ENCODE measurements at regions not wholly inside any gene's neighbourhood (a gene's known extent, or its start where the extent isn't known, plus 50 kb on each side); places are given as distances from the start of the nearest gene placed in this dataset.
"Not testable (repeated sequence)": the region's sequence is repeated elsewhere in the genome, so short reads cannot be mapped to it uniquely, and the experiment has no call there.

DNA sequence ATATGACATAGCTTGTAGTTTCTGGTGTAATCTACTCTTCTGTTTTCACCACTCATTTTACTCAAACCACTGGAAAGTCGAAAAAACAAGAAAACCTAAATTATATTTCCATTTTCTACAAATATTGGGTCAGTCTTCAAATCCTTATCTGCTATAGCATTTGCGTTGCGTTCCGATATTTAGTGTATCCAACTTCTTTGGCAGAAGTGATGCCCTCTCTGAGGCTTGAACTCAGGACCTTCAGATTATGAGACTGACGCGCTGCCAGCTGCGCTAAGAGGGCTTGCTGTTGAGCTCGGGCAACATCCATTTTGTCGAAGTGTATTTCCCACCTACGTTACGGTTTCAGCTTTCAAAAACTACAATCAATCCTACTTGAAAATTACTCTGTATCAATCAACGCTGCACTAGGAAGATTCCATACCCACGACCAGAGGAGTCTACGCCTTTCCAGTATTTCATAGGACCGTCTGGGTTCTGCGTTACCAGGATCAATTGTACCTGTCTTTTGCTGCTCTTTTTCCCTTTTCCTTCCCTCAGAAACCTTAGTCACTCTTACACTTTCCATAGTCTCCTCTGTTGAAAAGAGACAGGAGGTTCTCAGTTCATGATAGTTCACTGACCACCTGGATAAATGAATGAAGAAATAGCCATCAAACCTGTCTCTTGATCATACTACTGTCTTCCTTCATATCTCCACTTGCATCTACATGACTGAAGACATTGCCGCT is 140.5 kb upstream of the ZNF322 start:
- DNase-seq = not testable (repeated sequence)

DNA sequence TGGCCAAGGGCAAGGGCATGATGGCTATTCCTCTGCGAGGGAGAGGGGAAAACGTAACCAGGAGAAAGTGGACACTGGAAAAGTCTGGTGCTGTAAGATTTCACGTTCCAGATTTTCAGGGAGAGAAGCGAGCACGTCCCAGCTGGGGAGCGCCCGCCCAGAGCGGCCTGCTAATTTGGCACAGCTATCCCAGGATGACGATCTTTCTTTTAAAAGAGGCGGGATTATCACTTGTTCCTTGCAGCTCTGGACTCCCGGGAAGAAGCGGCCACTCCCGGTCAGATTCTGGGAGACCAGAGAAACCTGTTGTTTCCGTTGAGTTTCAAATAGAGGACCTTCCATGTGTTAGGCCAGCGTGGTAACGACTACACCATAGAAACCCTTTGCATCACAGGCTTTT is 144.2 kb upstream of the ZNF322 start:
- not testable (repeated sequence) for DNase-seq

DNA sequence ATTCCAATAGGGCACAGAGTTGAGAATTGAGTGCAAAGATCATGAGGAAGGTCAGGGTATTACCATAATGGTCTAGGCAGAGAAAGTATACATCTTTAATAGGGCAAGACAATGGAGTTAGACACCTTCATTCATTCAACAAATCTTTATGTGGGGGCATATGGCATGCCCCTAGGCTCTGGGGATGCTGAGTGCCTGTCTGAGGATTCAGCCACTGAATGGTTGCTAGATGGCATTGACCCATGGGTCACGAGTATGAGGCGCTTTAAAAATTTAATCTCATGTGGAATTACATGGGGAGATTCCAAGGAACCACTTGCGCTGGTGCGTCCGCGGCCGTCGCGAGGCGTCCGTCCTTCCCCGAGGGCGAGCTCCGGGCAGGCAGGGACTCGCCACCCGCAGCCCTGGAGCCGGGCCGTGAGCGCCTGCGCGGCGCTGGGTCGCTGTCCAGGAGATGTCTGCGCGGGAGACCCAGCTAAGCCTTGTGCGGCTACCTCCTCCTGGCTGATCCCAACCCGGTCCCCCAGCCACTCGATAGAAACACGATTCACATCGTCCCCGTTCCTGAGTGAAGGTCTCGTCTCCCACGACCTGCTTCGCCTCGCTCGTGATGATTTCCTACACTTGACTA is 152.1 kb upstream of the ZNF322 start:
- not testable (repeated sequence) for DNase-seq

DNA sequence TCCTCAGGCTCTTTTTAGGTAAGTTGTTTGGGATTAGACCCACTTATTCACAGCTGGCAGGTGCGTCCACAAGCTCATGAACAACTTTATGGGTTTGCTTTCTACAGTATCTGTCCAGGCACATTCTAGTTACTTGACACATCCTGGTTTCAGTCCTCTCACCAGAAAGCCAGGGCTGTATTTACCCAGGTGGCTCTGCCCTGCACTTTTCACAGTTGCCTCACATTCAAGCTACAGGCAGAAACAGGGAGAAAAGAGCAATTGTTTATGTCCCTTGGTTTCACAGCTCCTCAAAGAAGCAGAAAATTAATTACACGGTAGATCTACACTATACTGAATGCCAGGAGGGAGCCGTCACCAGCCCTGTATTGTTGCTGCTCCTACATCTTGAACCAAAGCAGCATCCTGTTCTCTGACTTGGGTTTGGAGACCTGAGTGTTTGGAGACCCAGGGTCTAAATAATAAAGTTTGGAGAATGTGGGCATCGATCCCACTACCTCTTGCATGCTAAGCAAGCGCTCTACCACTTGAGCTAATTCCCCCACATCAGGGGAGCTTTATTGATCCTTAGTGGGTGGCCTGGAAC is 159.2 kb upstream of the ZNF322 start:
- DNase-seq = not testable (repeated sequence)

DNA sequence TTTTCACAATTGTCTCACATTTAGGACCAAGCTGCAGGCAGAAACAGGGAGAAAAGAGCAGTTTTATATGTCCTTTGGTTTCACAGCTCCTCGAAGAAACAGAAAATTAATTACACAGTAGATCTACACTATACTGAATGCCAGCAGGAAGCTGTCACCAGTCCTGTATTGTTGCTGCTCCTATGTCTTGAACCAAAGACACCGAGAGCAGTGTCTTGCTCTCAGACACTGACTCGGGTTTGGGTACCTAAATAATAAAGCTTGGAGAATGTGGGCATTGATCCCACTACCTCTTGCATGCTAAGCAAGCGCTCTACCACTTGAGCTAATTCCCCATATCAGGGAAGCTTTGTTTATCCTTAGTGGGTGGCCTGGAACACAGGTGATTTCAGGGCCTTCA is 168.4 kb upstream of the ZNF322 start:
- not testable (repeated sequence) for DNase-seq

DNA sequence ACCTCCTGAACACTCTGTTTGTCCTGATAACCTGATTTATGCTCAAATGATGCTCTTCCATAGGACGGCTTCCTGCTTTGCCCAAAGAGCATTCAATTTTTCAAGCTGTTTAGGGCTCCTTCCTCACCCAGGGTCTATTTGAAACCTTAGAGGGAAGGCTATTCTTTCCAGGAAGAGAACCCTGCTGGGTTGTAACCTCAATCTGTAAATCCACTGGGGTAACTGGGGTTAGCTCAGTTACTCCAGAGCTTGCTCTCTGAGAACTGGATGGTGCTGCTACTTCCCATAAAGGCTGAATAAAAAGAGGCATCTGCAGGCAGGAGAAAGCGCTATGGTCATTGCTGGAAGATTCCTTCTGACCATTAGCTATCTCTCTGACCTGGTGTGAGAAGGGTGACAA is 169.9 kb upstream of the ZNF322 start:
- not testable (repeated sequence) for DNase-seq

DNA sequence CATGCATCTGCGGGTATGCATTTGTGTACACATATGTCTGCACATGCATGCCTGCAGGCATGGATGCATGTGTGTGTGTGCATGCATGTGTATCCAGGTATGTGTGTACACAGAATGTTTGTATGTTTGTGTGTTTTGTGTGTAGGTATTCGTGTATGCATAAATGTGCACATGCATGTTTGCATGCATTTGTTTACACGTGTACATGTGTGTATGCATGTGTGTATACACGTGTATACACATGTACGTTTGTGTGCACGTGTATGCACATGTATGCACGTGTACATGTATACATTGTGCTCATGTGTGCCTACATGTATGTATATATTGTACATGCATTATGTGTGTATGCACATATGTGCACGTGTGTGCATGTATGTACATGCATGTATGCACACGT is 171.4 kb upstream of the ZNF322 start:
- DNase-seq = not testable (repeated sequence)

DNA sequence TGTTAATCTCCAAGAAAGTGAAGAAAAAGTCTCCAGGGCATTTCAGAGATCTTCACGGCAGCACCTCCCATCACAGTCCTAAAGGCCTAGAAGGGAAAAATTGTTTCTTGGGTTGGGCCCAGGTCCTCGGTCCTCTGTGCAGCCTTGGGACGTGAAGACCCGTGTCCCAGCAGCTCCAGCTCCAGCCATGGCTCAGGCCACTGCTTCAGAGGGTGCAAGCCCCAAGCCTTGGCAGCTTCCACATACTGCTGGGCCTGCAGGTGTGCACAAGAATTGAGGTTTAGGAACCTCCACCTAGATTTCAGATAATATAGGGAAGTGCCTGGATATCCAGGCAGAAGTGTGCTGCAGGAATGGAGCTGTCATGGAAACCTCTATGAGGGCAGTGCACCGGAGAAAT is 176.2 kb upstream of the ZNF322 start:
- DNase-seq = not testable (repeated sequence)

DNA sequence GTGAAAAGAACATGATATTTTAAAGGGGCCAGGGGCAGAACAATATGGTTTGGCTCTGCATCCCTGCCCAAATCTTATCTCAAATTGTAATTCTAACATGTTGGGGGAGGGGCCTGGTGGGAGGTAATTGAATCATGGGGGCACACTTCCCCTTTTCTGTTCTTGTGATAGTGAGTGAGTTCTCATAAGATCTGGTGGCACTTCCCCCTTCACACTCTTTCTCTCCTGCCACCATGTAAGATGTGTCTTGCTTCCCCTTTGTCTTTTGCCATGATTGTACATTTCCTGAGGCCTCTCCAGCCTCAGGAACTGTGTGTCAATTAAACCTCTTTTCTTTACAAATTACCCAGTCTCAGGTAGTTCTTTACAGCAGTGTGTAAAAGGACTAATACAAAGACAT is 177.1 kb upstream of the ZNF322 start:
- DNase-seq = not testable (repeated sequence)

DNA sequence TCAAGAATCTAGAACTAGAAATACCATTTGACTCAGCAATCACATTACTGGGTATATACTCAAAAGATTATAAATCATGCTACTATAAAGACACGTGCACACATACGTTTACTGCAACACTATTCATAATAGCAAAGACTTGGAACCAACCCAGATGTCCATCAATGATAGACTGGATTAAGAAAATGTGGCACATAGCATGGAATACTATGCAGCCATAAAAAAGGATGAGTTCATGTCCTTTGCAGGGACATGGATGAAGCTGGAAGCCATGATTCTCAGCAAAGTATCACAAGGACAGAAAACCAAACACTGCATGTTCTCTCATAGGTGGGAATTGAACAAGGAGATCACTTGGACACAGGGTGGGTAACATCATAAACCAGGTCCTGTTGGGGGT is 185.3 kb upstream of the ZNF322 start:
- not testable (repeated sequence) for DNase-seq

DNA sequence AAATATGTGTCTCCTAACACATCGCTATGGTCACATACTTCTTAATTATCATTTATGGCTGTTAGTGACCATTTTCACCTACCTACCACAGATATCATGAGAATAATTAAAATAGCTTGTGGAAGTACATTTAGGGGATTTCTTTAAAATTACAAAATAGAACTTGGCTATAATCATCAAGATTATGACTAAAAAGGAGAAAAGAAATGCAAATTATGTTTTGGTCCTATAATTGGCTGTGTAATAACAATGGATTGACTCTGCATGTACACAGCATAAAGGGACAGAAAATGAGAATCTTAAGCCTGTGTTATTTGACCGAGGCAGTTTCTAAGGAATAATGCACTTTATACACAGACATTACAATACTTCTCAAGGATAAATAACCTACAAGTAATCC is 197.7 kb upstream of the ZNF322 start:
- DNase-seq = not testable (repeated sequence)

DNA sequence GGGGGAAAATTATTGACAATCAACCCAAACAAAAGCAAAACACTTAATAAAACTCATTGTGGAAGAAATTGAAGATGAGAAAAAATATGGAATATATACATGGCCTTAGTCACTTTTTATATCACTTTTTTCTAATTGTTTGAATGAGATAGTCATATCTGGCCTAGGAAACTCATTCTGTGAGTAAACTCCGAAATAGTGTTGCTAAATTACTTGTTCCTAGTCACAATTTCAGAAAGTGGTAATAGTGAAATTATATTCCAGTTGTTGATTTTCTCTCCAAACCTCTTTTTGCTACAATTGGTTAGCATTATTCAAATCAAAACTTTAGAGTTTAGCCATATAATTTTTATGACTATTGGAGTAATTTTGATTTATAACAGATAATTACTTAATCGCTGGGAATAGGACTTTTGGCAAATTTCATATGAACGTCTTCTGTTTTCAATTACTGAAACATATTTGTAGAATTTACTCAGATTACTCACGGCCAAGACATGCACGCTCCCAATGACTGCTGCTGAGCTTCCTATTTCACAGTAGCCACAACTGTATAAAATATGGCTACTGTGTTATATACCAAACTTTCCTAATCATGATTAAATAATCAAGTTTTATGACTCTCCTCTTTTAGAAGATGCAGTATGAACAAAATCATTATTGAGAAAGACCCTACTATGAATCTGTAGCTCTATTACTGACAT is 199.7 kb upstream of the ZNF322 start:
- not testable (repeated sequence) for DNase-seq

DNA sequence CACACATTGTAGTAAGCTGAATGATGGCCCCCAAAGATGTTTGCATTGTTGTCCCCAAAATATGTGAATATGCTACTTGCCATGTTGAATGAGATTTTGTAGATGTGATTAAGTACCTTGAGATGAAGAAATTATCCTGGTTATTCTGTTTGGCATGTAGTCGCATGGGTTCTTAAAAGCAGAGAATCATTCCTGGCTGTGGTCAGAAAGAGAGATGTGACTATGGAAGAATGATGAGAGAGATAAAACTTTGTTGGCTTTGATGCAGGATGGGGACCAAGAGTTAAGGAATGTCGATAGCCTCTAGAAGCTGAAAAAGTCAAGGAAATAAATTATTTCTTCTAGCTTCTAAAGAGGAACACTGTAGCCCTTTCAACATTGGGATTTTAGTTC is 200.2 kb upstream of the ZNF322 start:
- not testable (repeated sequence) for DNase-seq

DNA sequence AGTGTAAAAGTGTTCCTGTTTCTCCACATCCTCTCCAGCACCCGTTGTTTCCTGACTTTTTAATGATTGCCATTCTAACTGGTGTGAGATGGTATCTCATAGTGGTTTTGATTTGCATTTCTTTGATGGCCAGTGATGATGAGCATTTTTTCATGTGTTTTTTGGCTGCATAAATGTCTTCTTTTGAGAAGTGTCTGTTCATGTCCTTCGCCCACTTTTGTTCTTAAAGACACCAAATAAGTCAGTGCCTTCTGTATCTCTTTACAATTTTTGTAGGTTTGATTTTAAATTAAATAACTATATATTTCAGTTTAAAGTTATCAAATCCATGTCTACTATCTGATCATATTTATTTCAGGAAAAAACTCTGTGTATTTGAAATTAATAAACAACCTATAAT is 202.4 kb upstream of the ZNF322 start:
- DNase-seq = not testable (repeated sequence)

DNA sequence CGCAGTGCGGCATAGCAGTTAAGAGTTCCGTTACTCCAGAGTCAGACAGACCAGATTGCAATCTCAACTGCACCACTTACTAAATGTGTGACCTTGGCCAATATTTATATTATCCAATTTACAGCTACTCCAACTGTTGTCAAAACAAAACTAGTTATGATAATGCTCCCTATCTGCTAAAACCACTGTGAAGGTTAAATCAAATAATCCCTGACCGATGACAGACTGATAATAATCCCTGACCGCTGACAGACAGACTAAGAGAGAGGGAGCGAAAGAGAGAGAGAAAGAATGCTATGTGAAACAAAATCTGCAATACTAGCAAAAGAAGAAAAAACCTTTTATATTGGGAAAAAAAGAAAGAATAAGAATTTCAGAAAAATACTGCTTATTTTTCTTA is 204.1 kb upstream of the ZNF322 start:
- DNase-seq = not testable (repeated sequence)

DNA sequence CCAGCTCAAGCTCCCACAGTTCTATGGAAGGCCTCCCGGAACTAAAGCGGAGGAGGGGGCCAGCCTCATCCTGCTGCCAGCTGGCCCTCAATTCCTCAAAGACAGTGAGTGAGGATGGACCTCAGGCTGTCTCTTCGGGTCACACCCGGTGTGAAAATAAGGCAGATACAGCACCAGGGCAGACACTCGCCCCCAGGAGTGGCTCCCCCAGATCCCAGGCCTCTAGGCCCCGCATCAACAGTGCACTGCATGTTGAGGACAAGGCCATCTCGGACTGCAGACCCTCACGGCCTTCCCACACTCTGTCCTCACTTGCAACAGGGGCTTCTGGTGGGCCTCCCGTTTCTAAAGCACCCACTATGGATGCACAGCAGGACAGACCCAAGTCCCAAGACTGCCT is 239.2 kb upstream of the ZNF322 start:
- not testable (repeated sequence) for DNase-seq

DNA sequence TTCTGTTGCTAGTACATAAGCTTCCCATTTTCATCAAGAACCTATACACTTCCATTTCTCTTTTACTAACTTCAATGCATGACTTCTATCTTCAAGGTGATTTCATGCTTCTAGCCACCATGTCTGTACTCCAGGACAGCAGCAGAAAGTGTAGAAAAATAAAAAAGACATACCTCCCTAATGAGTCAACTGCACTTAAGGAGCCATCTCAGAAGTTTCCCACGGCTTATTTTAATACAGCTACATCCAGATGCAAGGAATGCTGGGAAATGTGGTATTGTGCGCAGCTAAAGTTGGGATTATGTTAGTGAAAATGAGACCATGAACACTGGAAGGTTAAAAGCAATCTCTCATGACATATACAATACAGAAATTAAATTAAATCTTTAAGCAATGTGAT is 264.7 kb upstream of the ZNF322 start:
- not testable (repeated sequence) for DNase-seq

DNA sequence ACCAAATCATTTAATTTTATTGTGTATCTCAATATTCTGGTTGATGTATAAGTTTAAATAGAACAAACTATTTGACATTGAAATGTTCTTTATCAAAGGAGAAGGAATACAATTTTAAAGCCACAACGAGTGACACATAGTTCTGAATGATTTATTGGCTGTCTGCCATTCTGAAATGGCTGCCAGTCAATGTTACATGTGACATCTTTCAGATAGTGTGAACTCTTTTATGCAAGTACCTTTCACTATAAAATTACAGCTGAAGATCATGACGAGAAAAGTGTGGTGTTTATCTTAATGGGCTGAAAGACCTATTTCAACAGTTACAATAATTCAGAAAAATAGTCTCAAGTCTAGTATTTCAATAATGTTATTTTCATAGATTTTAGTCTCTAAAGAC is 268.6 kb upstream of the ZNF322 start:
- not testable (repeated sequence) for DNase-seq

DNA sequence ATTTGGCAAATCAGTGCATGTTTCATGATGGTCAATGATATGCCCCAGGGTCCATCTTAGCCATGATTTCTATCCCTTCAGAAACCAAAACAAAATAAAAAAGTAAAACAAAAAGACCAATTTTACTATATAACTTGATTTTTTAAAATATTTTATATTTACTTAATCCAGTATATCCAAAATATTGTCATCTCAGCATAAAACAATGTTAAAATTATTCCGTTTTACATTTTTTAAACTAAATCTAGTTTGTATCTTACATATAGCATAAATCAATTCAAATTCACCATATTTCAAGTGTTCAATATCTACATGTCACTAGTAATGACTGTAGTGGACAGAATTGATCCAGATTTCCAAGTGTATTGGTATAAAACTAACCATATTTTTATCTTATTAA is 277.7 kb upstream of the ZNF322 start:
- not testable (repeated sequence) for DNase-seq

DNA sequence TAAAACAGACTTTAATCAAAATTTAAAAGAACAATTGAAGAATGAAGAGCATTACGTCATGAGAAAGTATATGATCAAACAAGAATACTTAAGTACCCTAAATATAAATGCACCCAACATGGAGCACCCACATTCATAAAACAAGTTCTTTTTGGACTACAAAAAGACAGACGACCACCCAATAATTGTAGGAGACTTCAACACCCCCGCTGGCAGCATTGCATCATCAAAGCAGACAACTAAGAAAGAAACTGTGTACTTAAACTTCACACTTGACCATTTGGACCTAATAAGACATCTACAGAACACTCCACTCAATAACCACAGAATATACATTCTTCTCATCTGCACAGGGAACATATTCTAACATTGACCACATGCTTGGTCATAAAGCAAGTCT is 291.7 kb upstream of the ZNF322 start:
- not testable (repeated sequence) for DNase-seq

DNA sequence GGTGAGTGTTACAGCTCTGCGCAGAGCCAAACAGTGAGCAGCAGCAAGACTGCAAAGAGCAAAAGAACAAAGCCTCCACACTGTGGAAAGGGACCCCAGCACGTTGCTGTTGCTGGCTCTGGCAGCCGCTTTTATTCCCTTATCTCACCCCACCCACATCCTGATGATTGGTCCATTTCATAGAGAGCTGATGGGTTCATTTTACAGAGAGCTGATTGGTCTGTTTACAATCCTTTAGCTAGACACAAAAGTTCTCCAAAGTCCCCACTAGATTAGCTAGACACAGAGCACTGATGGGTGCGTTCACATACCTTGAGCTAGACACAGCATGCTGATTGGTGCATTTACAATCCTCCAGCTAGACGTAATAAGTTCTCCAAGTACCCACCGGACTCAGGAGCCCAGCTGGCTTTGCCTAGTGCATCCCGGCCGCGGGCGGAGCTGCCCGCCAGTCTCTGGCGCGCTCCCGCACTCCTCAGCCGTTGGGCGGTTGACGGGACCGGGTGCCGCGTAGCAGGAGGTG is 291.4 kb upstream of the PRSS16 start:
- DNase-seq = peak; percentile 71

DNA sequence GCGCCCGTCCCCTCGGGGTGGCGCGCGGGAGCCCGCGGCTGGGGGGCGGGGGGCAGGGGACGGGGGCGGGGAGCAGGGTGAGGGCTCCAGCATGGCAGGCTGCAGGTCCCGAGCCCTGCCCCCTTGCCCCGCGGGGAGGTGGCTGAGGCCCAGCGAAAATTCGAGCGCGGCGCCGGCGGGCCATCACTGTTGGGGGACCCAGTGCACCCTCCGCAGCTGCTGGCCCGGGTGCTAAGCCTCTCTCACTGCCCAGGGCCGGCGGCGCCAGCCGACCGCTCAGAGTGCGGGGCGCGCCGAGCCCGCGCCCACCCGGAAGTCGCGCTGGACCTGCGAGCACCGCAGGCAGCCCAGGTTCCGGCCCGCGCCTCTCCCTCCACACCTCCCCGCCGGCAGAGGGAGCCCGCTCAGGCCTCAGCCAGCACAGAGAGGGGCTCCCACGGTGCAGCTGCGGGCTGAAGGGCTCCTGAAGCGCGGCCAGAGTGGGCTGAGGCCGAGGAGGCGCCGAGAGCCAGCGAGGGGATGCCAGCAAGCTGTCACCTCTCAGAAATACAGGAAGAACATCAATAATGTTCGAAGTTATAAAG is 290.8 kb upstream of the PRSS16 start:
- peak; percentile 27 for DNase-seq

Data from NCI-H1694 (cell line).